H1 (cell line): ENCODE measurements at regions not wholly inside any gene's neighbourhood (a gene's known extent, or its start where the extent isn't known, plus 50 kb on each side); places are given as distances from the start of the nearest gene placed in this dataset.

Experiments
- CHD2 ChIP-seq: IDR thresholded peaks from 2 replicates; pipeline ENCODE4 v1.6.1; 2012; ENCODE audit warnings: low read length, improper control_type of control experiment
- CTCF ChIP-seq, 3 experiments: IDR thresholded peaks; 1 replicate in 2 of 3; 2 replicates in 1 of 3; pipeline versions ENCODE4 v1.5.1 to v1.6.1; 2011; ENCODE audit warnings: low read length in 3 of 3, mild to moderate bottlenecking in 3 of 3, inconsistent platforms in 2 of 3, low read depth in 1 of 3, moderate library complexity in 1 of 3; ENCODE audit not compliant: insufficient read depth in 1 of 3; ENCODE audit errors: control extremely low read depth in 1 of 3
- RFX5 ChIP-seq: IDR thresholded peaks from 2 replicates; pipeline ENCODE4 v1.6.1; 2011; ENCODE audit warnings: low read depth, low read length, improper control_type of control experiment, borderline replicate concordance
- TCF12 ChIP-seq: IDR thresholded peaks from 2 replicates; pipeline ENCODE4 v1.6.1; 2011; ENCODE audit warnings: low read depth, mild to moderate bottlenecking, low read length

DNA sequence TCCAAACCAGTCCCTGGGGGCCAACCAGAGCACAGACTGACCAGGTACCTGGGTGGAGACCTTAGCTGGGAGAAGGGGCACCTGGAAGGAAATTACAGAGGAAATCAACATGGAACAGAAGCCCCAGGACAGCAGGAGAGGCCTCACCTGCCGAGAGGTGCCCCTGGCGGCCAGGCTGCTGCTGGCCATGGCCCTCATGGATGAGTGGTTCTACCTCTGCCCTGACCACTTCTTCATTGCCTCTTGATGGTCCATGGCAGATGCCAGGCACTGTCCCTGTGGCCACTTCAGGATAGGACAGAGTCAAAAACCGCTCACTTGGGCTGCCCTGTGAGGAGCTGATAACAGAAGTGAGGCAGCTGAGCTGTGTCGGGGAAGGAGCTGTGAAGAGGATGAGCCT, 73.1 kb upstream of the GNG2 start (continued):
- no peak for TF ChIP-seq TCF12
- TF ChIP-seq CTCF (IDR thresholded peaks at IDR 0.05; ENCODE audit: control extremely low read depth in 1 of 3, insufficient read depth in 1 of 3, low read depth in 1 of 3, low read length in 3 of 3) = peak in 2 of 3 experiments; percentile 12 to 21; a peak in 2 of 4 replicates
- no peak for TF ChIP-seq RFX5
- TF ChIP-seq CHD2 = no peak
